ENCODE measurements at regions not wholly inside any gene's neighbourhood (a gene's known extent, or its start where the extent isn't known, plus 50 kb on each side); places are given as distances from the start of the nearest gene placed in this dataset.

DNA sequence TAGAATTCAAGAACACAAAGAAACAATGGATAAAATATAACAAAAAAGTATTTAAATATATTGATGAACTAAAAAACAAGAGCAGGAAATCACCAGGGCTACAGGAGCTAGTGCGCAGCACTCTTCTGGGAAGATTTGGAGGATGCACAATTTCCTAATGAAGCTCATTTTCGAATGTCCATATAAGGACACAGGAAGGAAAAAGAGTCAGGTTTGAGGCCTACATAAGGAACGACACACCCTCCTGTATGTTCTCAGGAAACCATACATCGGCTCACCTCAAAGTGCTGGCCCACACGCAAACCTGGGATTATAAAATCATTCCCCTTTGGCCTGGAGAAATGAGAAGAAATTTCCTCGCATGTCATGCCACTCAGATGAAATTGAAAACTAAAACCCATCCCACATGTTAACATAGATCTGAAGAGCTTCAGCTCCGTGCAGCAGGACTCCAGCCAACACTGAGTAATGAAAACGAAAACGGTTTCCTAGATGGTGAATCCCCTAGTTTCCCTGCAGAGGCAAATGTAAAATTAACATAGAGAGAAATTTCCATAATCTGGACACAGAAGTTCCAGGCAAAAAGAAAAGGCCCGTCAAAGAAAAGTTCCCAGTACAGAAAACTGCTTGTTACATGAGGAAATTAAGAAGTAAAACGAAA, 825.8 kb downstream of the SOCS6 start:
- H3K4me3 ChIP-seq = no peak overlapping the region
- H3K36me3 ChIP-seq = no peaks in the 10 kb centered on the region
- TF ChIP-seq, protein P1, sequence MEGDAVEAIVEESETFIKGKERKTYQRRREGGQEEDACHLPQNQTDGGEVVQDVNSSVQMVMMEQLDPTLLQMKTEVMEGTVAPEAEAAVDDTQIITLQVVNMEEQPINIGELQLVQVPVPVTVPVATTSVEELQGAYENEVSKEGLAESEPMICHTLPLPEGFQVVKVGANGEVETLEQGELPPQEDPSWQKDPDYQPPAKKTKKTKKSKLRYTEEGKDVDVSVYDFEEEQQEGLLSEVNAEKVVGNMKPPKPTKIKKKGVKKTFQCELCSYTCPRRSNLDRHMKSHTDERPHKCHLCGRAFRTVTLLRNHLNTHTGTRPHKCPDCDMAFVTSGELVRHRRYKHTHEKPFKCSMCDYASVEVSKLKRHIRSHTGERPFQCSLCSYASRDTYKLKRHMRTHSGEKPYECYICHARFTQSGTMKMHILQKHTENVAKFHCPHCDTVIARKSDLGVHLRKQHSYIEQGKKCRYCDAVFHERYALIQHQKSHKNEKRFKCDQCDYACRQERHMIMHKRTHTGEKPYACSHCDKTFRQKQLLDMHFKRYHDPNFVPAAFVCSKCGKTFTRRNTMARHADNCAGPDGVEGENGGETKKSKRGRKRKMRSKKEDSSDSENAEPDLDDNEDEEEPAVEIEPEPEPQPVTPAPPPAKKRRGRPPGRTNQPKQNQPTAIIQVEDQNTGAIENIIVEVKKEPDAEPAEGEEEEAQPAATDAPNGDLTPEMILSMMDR (IDR thresholded peaks at IDR 0.05; ENCODE audit: low read depth, low read length) = no peak
- H3K9me3 ChIP-seq (ENCODE audit: low read depth) = no peaks in the 10 kb centered on the region
- no peak overlapping the region for H3K27ac ChIP-seq
- no peaks in the 10 kb centered on the region for H3K4me1 ChIP-seq (ENCODE audit: low read depth)
- no peak for DNase-seq (ENCODE audit: low read depth in 1 of 2, low spot score in 1 of 2)
- H3K27me3 ChIP-seq = no peaks in the 10 kb centered on the region

DNA sequence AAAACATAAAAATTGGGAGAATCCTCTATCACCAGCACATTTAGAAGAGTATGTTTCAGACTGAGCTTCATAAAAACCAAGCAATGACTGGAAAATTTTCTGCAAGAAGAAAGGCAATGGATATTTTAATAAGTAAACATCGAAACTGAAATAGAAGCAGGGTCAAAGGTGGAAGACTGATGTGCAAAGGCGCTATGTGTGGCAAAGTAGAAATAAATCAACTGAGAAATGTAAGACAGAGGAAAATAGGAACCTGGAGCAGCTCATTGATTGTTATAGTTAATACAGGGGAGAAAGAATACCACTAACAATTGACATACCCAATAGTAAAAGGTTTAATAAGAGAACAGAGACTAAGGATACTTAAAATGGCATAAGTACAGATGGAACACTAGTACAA, 818.4 kb downstream of the SOCS6 start:
- TF ChIP-seq, protein P1 (IDR thresholded peaks at IDR 0.05; ENCODE audit: low read depth, low read length) = no peak
- no peak for DNase-seq (ENCODE audit: low read depth in 1 of 2, low spot score in 1 of 2)
- H3K27me3 ChIP-seq = no peaks in the 10 kb centered on the region
- H3K27ac ChIP-seq = no peak overlapping the region
- H3K4me1 ChIP-seq (ENCODE audit: low read depth) = peaks cover 5% of the 10 kb centered on the region
- H3K36me3 ChIP-seq = no peaks in the 10 kb centered on the region
- no peak overlapping the region for H3K4me3 ChIP-seq
- H3K9me3 ChIP-seq (ENCODE audit: low read depth) = no peaks in the 10 kb centered on the region

DNA sequence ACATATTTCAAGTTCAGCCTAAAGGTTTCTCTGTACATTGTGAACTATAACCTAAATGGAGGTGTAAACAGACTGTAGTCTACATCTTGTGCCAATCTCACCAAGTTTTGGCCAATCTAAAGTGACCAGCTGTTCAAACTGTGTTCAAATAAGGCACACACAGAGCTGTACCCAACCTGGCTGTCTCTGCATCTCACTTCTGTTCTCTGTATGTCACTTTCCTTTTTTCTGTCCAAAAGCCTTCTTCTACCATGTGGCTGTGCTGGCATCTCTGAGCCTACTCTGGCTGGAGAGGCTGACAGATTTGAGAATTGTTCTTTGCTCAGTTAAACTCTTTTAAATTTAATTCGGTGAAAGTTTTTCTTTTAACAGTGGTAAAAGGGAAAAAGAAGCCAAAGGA, 817.9 kb downstream of the SOCS6 start:
- Histone ChIP-seq H3K36me3 (no peaks in the 10 kb centered on the region), H3K27me3 (no peaks in the 10 kb centered on the region), H3K27ac (no peak overlapping the region), H3K4me3 (no peak overlapping the region), H3K4me1 (ENCODE audit: low read depth) (peaks cover 5% of the 10 kb centered on the region), H3K9me3 (ENCODE audit: low read depth) (no peaks in the 10 kb centered on the region)
- DNase-seq (ENCODE audit: low read depth in 1 of 2, low spot score in 1 of 2) = no peak
- TF ChIP-seq, protein P1 (IDR thresholded peaks at IDR 0.05; ENCODE audit: low read depth, low read length) = no peak

DNA sequence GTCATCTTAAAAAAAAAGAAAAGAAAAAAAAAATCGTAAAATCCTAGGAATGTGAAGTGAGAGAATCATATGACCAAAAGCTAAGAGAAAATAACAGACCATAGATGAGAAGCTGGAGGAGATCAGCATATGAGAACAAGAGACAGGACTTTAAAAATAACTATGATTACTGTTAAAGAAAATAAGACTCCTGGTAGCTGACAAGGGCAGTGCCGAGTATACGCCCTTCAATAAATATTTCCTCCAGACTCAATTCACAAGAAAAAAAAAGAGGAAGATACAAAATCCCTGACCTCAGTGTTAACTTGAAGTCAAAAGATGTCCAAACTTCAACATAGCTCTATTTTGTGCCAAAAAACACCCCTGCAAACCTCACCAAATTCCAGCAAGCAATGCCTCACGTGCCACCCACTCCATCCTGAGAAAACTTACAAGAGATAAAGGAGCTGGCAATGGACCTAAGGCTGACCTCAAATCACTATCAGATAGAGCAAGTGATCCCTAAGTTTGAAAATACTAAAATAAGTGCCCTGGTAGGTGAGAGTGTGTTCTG, 817.2 kb downstream of the SOCS6 start:
- TF ChIP-seq, protein P1 (IDR thresholded peaks at IDR 0.05; ENCODE audit: low read depth, low read length) = no peak
- Histone ChIP-seq H3K27ac (no peak overlapping the region), H3K9me3 (ENCODE audit: low read depth) (no peaks in the 10 kb centered on the region), H3K4me1 (ENCODE audit: low read depth) (peaks cover 5% of the 10 kb centered on the region), H3K4me3 (no peak overlapping the region), H3K36me3 (no peaks in the 10 kb centered on the region), H3K27me3 (no peaks in the 10 kb centered on the region)
- DNase-seq (ENCODE audit: low read depth in 1 of 2, low spot score in 1 of 2) = peak in 1 of 2 donors; percentile 26

DNA sequence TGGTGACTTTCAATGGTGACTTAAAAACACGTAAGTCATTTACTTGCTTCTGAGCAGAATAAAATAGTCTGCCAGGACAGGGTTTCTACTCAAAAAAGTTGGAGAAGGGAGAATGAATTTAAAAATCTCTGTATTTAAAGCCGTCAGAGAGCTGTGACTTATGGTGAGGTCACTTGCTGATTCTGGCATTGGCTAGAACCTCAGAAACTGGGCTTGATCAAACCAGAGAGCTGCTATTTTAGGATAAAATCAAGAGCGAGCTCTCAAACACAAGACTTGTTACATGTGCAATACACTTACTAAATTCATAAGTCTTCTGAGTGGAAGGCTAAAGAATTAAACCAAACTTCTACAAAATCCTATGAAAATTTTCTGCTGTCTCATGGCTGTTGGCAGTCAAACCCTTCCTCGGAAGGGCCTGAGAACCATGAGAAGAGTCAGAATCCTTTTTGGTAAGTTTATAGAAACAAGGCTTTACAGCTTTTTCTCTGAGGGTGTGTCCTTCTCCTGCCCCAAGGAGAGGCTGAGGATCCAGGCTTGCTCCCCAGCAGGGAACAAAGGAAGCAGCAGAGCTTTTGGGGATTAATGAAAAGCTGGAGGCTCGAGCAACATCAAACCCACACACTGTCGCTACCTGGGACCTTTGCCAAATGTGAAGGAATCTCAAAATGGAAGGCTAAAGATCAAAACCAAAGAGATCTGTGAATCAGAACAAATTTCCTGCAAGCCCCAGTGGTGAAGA, 816.4 kb downstream of the SOCS6 start:
- no peak overlapping the region for H3K4me3 ChIP-seq
- peak in 1 of 2 donors; percentile 67 for DNase-seq (ENCODE audit: low read depth in 1 of 2, low spot score in 1 of 2)
- no peaks in the 10 kb centered on the region for H3K36me3 ChIP-seq
- H3K27ac ChIP-seq = no peak overlapping the region
- no peaks in the 10 kb centered on the region for H3K9me3 ChIP-seq (ENCODE audit: low read depth)
- TF ChIP-seq, protein P1 (IDR thresholded peaks at IDR 0.05; ENCODE audit: low read depth, low read length) = no peak
- no peaks in the 10 kb centered on the region for H3K27me3 ChIP-seq
- H3K4me1 ChIP-seq (ENCODE audit: low read depth) = peaks cover 5% of the 10 kb centered on the region

Measured in cardiac muscle cell (in vitro differentiated cells and primary cell).